ENCODE measurements at regions not wholly inside any gene's neighbourhood (a gene's known extent, or its start where the extent isn't known, plus 50 kb on each side); places are given as distances from the start of the nearest gene placed in this dataset.

GRCh38 chr22:49297286-49297870 lies 530.3 kb downstream of the BRD1 start:
- Mint-ChIP-seq H3K9me3 (peaks cover 5 to 6% of the 10 kb centered on the region in 2 donors), H3K27ac (no peak overlapping the region), H3K4me3 (no peak overlapping the region), H3K4me1 (ENCODE audit: low read depth) (no peaks in the 10 kb centered on the region), H3K27me3 (ENCODE audit: low read depth) (no peaks in the 10 kb centered on the region), H3K36me3 (ENCODE audit: insufficient read depth in 2 of 2) (peaks cover 3 to 4% of the 10 kb centered on the region in 2 donors)
- ATAC-seq (replicated peaks in 1 of 2) (no peak), DNase-seq (no peak)

DNA sequence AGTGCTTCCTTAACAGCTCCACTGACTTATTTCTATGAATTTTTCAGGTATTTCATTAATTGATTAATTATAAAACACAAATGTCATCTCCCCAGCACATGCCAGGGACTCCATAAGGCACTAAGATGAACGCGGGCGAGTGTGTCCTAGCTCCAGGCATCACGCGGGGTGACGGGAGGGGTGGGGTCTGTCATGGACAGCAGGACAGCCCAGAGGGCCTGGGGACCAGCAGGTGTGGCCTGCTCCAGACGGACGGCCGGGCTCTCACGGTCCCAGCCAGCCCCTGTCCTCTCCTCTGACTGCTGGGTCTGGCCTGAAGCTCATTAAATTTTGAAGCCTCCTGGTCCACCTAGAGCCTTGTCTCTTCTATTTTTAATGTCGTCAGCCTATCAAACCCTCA lies 531.1 kb downstream of the BRD1 start:
- Mint-ChIP-seq H3K4me1 (ENCODE audit: low read depth) (no peaks in the 10 kb centered on the region), H3K27ac (no peak overlapping the region), H3K4me3 (no peak overlapping the region), H3K9me3 (peaks cover 5 to 6% of the 10 kb centered on the region in 2 donors), H3K36me3 (ENCODE audit: insufficient read depth in 2 of 2) (peaks cover 3 to 4% of the 10 kb centered on the region in 2 donors), H3K27me3 (ENCODE audit: low read depth) (no peaks in the 10 kb centered on the region)
- no peak for DNase-seq
- ATAC-seq (replicated peaks in 1 of 2), result no peak

- H3K4me3 Mint-ChIP-seq, result no peak overlapping the region
- peaks cover 5 to 6% of the 10 kb centered on the region in 2 donors for H3K9me3 Mint-ChIP-seq
- H3K27ac Mint-ChIP-seq, result no peak overlapping the region
- DNase-seq, result no peak
- peaks cover 3 to 4% of the 10 kb centered on the region in 2 donors for H3K36me3 Mint-ChIP-seq (ENCODE audit: insufficient read depth in 2 of 2)
- no peaks in the 10 kb centered on the region for H3K4me1 Mint-ChIP-seq (ENCODE audit: low read depth)
- H3K27me3 Mint-ChIP-seq (ENCODE audit: low read depth), result no peaks in the 10 kb centered on the region
- ATAC-seq (replicated peaks in 1 of 2), result no peak
Measured at GRCh38 chr22:49295851-49296560, 531.7 kb downstream of the BRD1 start.

GRCh38 chr22:49295465-49295743 lies 532.3 kb downstream of the BRD1 start:
- Mint-ChIP-seq H3K27ac (no peak overlapping the region), H3K4me1 (ENCODE audit: low read depth) (no peaks in the 10 kb centered on the region), H3K9me3 (peaks cover 5 to 6% of the 10 kb centered on the region in 2 donors), H3K36me3 (ENCODE audit: insufficient read depth in 2 of 2) (peaks cover 3 to 4% of the 10 kb centered on the region in 2 donors), H3K4me3 (no peak overlapping the region), H3K27me3 (ENCODE audit: low read depth) (no peaks in the 10 kb centered on the region)
- ATAC-seq (replicated peaks in 1 of 2) (no peak), DNase-seq (no peak)

GRCh38 chr22:49294656-49295464 lies 532.8 kb downstream of the BRD1 start:
- Mint-ChIP-seq H3K36me3 (ENCODE audit: insufficient read depth in 2 of 2) (peaks cover 3 to 4% of the 10 kb centered on the region in 2 donors), H3K4me3 (no peak overlapping the region), H3K27me3 (ENCODE audit: low read depth) (no peaks in the 10 kb centered on the region), H3K4me1 (ENCODE audit: low read depth) (no peaks in the 10 kb centered on the region), H3K9me3 (peaks cover 5 to 6% of the 10 kb centered on the region in 2 donors), H3K27ac (no peak overlapping the region)
- DNase-seq, result no peak
- no peak for ATAC-seq (replicated peaks in 1 of 2)

DNA sequence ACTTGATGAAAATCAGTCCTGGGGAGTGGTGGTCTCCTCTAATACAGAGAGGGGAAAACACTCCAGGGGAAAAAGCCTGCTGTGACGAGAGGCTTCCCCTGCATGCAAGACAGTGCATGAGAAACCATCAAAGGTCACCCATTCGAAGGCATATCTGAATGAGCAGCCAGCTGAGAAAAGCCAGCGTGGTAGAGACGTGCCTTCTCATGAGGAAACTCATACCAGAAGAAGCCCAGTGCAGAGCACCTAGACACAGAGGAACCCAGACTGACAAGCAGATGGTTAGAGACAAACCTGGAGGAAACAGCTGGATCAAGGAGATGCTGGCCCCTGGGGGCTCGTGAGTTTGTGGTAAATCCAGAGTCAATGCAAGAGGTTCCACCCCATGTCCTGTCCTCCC lies 534.8 kb downstream of the BRD1 start:
- no peak for ATAC-seq (replicated peaks in 1 of 2)
- peaks cover 6% of the 10 kb centered on the region for H3K27me3 Mint-ChIP-seq (ENCODE audit: low read depth)
- no peak overlapping the region for H3K4me3 Mint-ChIP-seq
- H3K9me3 Mint-ChIP-seq, result peaks cover 5 to 6% of the 10 kb centered on the region in 2 donors
- peaks cover 3 to 4% of the 10 kb centered on the region in 2 donors for H3K36me3 Mint-ChIP-seq (ENCODE audit: insufficient read depth in 2 of 2)
- H3K4me1 Mint-ChIP-seq (ENCODE audit: low read depth), result no peaks in the 10 kb centered on the region
- no peak for DNase-seq
- no peak overlapping the region for H3K27ac Mint-ChIP-seq

DNA sequence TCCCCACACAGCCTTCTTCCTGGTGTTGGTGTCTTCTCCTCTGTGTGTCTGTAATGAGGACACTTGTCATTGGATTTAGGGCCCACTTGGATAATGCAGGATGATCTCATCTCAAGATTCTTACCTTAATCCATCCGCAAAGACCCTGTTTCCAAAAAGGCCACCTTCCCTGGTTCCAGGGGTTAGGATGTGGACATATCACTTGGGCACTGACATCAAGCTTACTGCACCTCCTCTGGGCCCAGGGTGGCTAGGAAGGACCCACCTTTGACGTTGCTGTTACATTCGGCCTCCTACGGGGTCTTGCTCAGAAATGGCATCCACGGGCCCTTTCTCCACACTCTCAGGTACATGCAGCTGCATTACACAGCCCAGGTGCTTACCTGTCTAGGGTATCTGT lies 535.9 kb downstream of the BRD1 start:
- H3K4me3 Mint-ChIP-seq, result no peak overlapping the region
- H3K27me3 Mint-ChIP-seq (ENCODE audit: low read depth), result peaks cover 6% of the 10 kb centered on the region
- no peaks in the 10 kb centered on the region for H3K4me1 Mint-ChIP-seq (ENCODE audit: low read depth)
- H3K9me3 Mint-ChIP-seq, result peaks cover 5 to 6% of the 10 kb centered on the region in 2 donors
- H3K27ac Mint-ChIP-seq, result no peak overlapping the region
- no peak for ATAC-seq (replicated peaks in 1 of 2)
- DNase-seq, result no peak
- peaks cover 3 to 4% of the 10 kb centered on the region in 2 donors for H3K36me3 Mint-ChIP-seq (ENCODE audit: insufficient read depth in 2 of 2)

GRCh38 chr22:49291169-49291568 lies 536.5 kb downstream of the BRD1 start:
- ATAC-seq (replicated peaks in 1 of 2) (no peak), DNase-seq (no peak)
- H3K27ac Mint-ChIP-seq, result no peak overlapping the region
- H3K27me3 Mint-ChIP-seq (ENCODE audit: low read depth), result peaks cover 6% of the 10 kb centered on the region
- H3K36me3 Mint-ChIP-seq (ENCODE audit: insufficient read depth in 2 of 2), result peaks cover 3 to 4% of the 10 kb centered on the region in 2 donors
- peaks cover 5 to 6% of the 10 kb centered on the region in 2 donors for H3K9me3 Mint-ChIP-seq
- no peak overlapping the region for H3K4me3 Mint-ChIP-seq
- no peaks in the 10 kb centered on the region for H3K4me1 Mint-ChIP-seq (ENCODE audit: low read depth)

DNA sequence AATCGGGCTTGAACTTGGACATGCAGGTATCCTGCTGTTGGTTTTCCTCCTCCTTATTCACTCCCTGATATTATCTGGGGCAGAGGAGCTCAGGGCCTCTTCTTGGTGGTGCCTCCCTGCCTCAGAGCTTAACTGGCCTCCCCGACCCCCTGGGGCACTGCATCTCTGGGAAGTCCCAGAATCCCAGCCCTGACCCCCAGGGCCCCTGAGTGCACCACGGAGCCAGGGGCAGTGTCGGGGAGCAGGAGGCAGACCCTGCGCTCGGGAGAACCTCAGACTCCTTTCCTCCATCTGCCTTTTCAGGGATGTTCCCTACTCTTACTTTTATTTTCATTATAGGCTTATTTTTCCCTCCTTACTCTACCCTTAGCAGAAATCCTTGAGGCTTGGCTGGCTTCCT lies 537.0 kb downstream of the BRD1 start:
- DNase-seq (no peak), ATAC-seq (replicated peaks in 1 of 2) (no peak)
- Mint-ChIP-seq H3K36me3 (ENCODE audit: insufficient read depth in 2 of 2) (peaks cover 3 to 4% of the 10 kb centered on the region in 2 donors), H3K9me3 (peaks cover 5 to 6% of the 10 kb centered on the region in 2 donors), H3K27ac (no peak overlapping the region), H3K4me3 (no peak overlapping the region), H3K27me3 (ENCODE audit: low read depth) (peaks cover 6% of the 10 kb centered on the region), H3K4me1 (ENCODE audit: low read depth) (no peaks in the 10 kb centered on the region)

DNA sequence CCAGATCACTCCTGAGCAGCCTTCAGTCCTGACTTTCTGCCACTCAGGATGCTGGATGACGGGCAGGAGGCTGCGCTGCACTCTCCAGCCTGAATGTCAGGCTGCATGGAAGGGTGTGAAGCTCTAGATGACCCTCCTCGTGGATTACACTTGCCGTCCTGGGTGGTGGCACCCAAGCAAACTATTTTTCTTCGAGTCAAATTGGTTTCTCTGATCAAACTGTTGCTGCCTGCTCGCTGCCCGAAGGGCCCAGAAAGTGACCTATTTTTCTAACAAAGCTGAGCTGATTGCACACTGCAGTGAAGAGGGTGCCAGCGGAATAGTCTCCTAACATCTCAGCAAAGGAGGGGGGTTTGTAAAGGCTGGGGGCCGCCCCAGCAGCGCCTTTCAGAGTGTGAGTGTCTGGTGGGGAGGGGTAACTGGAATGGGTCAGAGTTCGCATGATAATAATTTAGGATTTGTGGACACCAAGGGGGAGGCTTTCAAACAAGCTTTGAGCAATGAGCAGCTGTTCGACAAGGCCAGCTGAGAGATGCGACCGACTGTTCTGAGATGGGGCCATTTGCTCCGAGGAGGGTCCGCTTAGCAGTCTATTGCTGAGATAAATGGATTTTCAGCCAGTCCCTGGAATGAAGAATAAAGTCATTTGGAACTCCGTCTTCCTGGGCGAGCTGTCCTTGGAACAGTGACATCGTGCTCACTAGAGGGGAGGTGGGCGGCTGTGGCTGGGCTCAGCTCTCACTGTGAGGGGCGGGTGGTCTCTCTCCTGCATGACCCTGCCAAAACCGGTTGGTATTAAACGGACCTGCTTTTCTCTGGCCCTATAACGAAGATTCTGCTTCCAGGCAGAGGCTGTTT lies 537.6 kb downstream of the BRD1 start:
- no peak overlapping the region for H3K4me3 Mint-ChIP-seq
- H3K27me3 Mint-ChIP-seq (ENCODE audit: low read depth), result peaks cover 6% of the 10 kb centered on the region
- H3K27ac Mint-ChIP-seq, result no peak overlapping the region
- peaks cover 5 to 6% of the 10 kb centered on the region in 2 donors for H3K9me3 Mint-ChIP-seq
- ATAC-seq (replicated peaks in 1 of 2) (no peak), DNase-seq (no peak)
- peaks cover 3 to 4% of the 10 kb centered on the region in 2 donors for H3K36me3 Mint-ChIP-seq (ENCODE audit: insufficient read depth in 2 of 2)
- no peaks in the 10 kb centered on the region for H3K4me1 Mint-ChIP-seq (ENCODE audit: low read depth)

DNA sequence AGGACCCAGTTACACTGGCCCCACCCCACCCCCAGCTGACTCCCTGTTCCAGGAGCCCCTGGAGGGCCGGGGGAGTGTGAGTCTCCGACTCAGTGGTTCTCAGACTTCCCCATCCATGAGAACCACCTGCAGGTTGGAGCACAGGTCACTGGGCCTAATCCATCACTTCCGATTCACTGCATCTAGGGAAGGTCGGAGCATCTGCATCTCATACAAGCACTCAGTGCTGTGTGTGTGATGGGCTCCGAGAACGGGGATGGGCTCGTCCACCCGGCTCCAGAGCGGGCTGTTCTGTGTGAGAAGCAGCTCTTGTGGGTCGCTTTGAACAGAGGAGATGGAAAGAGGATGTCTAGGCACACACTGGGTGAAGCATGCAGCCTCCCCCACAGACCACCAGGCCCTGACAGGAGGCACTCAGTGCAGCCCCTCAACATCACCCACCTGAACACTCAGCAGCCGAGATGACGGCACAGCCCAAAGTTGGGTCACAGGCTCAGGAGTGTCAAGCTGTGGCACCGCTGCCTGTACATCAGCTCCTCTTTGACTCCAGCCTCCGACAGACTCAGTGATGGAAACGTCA lies 541.4 kb downstream of the BRD1 start:
- DNase-seq, result no peak
- no peak for ATAC-seq (replicated peaks in 1 of 2)
- H3K27me3 Mint-ChIP-seq (ENCODE audit: low read depth), result peaks cover 6% of the 10 kb centered on the region
- H3K9me3 Mint-ChIP-seq, result no peaks in the 10 kb centered on the region
- H3K4me3 Mint-ChIP-seq, result no peak overlapping the region
- H3K27ac Mint-ChIP-seq, result no peak overlapping the region
- H3K4me1 Mint-ChIP-seq (ENCODE audit: low read depth), result no peaks in the 10 kb centered on the region
- H3K36me3 Mint-ChIP-seq (ENCODE audit: insufficient read depth in 2 of 2), result no peaks in the 10 kb centered on the region

DNA sequence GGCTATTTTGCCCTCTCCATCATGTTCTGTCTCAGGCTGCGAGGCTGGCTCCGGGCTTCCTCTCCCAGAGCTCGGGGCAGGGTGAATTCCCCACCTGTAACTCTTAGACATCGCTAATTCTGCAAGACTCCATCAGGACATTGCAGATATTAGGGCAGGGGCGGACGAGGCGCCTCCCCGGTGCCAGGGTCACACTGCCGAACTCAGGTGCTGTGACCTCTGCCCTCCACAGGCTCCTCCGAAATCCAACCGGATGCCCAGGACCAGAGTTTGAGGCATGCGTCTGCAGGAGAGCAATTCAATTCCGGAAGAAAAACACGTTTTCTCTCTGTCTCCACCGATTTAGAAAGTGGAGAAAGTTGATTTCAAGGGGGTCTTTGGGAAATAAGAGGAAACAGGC lies 542.7 kb downstream of the BRD1 start:
- Mint-ChIP-seq H3K4me3 (no peak overlapping the region), H3K9me3 (peaks cover 2 to 3% of the 10 kb centered on the region in 2 donors), H3K4me1 (ENCODE audit: low read depth) (no peaks in the 10 kb centered on the region), H3K36me3 (ENCODE audit: insufficient read depth in 2 of 2) (no peaks in the 10 kb centered on the region), H3K27me3 (ENCODE audit: low read depth) (peaks cover 6% of the 10 kb centered on the region), H3K27ac (no peak overlapping the region)
- ATAC-seq (replicated peaks in 1 of 2) (no peak), DNase-seq (no peak)
